Stimulated activated naive CD8-positive, alpha-beta T cell treated with anti-CD3 and anti-CD28 coated beads, Interleukin-15, Interleukin-2, amounts not matched to agents 100 ng/mL and 50 ng/mL, for 24 hours (primary cell): ENCODE measurements at regions not wholly inside any gene's neighbourhood (a gene's known extent, or its start where the extent isn't known, plus 50 kb on each side); places are given as distances from the start of the nearest gene placed in this dataset.

ENCODE experiments used
- H3K27ac Mint-ChIP-seq: one replicate; pipeline ENCODE4 v1.8.0; 2021; ENCODE audit warnings: mild to moderate bottlenecking, mixed read lengths
- H3K27me3 Mint-ChIP-seq: one replicate; pipeline ENCODE4 v1.8.0; 2021; ENCODE audit warnings: mixed read lengths
- H3K36me3 Mint-ChIP-seq: one replicate; pipeline ENCODE4 v1.8.0; 2021; ENCODE audit warnings: low read depth, mixed read lengths
- H3K4me1 Mint-ChIP-seq: one replicate; pipeline ENCODE4 v1.8.0; 2021; ENCODE audit warnings: low read depth, mixed read lengths
- H3K4me3 Mint-ChIP-seq: one replicate; pipeline ENCODE4 v1.8.0; 2021; ENCODE audit warnings: mild to moderate bottlenecking, mixed read lengths
- H3K9me3 Mint-ChIP-seq: one replicate; pipeline ENCODE4 v1.8.0; 2021; ENCODE audit warnings: mixed read lengths

- H3K4me1 Mint-ChIP-seq: no peaks in the 10 kb centered on the region
- peaks cover 4% of the 10 kb centered on the region for H3K9me3 Mint-ChIP-seq
- no peak overlapping the region for H3K4me3 Mint-ChIP-seq
- H3K27me3 Mint-ChIP-seq: no peaks in the 10 kb centered on the region
- no peak overlapping the region for H3K27ac Mint-ChIP-seq
- no peaks in the 10 kb centered on the region for H3K36me3 Mint-ChIP-seq
Observed at GRCh38 chr1:195951313-195951712, 656.9 kb downstream of the KCNT2 start.

- Mint-ChIP-seq H3K4me1 (no peaks in the 10 kb centered on the region), H3K36me3 (no peaks in the 10 kb centered on the region), H3K27me3 (no peaks in the 10 kb centered on the region), H3K27ac (no peak overlapping the region), H3K4me3 (no peak overlapping the region), H3K9me3 (peaks cover 4% of the 10 kb centered on the region)
Observed at GRCh38 chr1:195948123-195948895, 659.9 kb downstream of the KCNT2 start.

DNA sequence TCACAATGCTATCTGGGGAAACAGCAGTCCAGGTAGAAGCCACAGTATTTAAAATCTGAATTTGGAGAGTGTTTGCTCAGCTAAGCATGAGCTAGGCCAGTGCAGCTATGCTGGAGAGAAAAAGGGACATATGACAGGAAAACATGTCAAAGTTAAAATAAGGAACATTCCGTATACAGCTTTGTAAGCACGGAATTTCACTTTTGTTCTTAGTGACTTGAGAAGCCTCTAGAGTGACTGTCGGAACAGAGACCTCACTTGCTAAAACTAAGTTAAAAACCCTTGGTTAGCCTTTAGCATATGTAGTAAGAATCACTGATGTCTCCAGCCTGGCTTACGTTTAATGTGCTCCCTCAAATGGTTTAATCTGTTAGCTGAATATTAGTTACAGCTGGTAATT, 661.7 kb downstream of the KCNT2 start:
- H3K27ac Mint-ChIP-seq: no peak overlapping the region
- no peaks in the 10 kb centered on the region for H3K36me3 Mint-ChIP-seq
- H3K4me3 Mint-ChIP-seq: no peak overlapping the region
- peaks cover 4% of the 10 kb centered on the region for H3K9me3 Mint-ChIP-seq
- no peaks in the 10 kb centered on the region for H3K4me1 Mint-ChIP-seq
- no peaks in the 10 kb centered on the region for H3K27me3 Mint-ChIP-seq

GRCh38 chr1:195941795-195942194, 666.4 kb downstream of the KCNT2 start:
- no peaks in the 10 kb centered on the region for H3K4me1 Mint-ChIP-seq
- H3K36me3 Mint-ChIP-seq: no peaks in the 10 kb centered on the region
- H3K27me3 Mint-ChIP-seq: no peaks in the 10 kb centered on the region
- H3K9me3 Mint-ChIP-seq: peaks cover 4% of the 10 kb centered on the region
- no peak overlapping the region for H3K27ac Mint-ChIP-seq
- H3K4me3 Mint-ChIP-seq: no peak overlapping the region

- no peak overlapping the region for H3K4me3 Mint-ChIP-seq
- H3K36me3 Mint-ChIP-seq: no peaks in the 10 kb centered on the region
- peaks cover 4% of the 10 kb centered on the region for H3K9me3 Mint-ChIP-seq
- H3K4me1 Mint-ChIP-seq: no peaks in the 10 kb centered on the region
- no peaks in the 10 kb centered on the region for H3K27me3 Mint-ChIP-seq
- no peak overlapping the region for H3K27ac Mint-ChIP-seq
Observed at GRCh38 chr1:195941314-195941713, 666.9 kb downstream of the KCNT2 start.

- Mint-ChIP-seq H3K27ac (no peak overlapping the region), H3K4me1 (no peaks in the 10 kb centered on the region)
Observed at GRCh38 chr1:195939844-195940243, 668.4 kb downstream of the KCNT2 start.

DNA sequence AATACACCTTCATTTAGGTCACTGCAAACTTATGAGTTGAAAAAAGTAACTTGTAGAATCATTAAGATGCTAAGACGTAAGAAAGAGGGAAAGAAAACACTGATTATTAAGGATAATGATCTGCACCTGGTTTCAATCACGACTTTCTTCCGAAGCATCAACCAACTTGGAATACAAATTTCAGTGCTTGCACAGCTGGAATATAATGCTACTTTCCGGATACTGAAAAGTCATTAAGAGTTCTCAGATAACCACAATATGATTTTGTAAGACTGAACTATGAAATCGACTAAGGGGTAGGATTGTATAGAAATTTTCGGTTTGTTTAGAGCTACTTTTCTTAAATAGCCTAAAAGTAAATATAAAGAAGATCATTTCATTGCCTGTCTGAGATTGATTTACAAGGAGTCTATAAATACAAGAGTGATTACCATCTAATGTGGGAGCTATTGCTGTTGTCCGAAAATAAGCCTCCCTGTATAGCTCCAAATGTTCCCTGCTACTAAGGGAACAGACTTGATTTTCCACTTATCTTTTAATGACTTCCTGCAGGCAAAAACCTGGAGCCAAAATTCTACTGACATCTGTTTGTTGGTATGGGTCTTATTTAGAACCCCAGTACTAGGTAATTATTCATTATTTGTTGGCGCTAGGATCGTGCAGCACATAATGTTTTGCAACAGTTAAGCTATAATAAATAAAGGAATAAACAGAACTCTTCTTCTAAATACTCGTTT, 673.3 kb downstream of the KCNT2 start:
- peaks cover 4% of the 10 kb centered on the region for H3K9me3 Mint-ChIP-seq
- H3K4me1 Mint-ChIP-seq: no peaks in the 10 kb centered on the region
- no peaks in the 10 kb centered on the region for H3K36me3 Mint-ChIP-seq
- H3K4me3 Mint-ChIP-seq: no peak overlapping the region
- H3K27ac Mint-ChIP-seq: no peak overlapping the region
- H3K27me3 Mint-ChIP-seq: no peaks in the 10 kb centered on the region

More at GRCh38 chr1:195939844-195940243, 668.4 kb downstream of the KCNT2 start:
- Mint-ChIP-seq H3K9me3 (peaks cover 4% of the 10 kb centered on the region), H3K27me3 (no peaks in the 10 kb centered on the region), H3K36me3 (no peaks in the 10 kb centered on the region), H3K4me3 (no peak overlapping the region)

DNA sequence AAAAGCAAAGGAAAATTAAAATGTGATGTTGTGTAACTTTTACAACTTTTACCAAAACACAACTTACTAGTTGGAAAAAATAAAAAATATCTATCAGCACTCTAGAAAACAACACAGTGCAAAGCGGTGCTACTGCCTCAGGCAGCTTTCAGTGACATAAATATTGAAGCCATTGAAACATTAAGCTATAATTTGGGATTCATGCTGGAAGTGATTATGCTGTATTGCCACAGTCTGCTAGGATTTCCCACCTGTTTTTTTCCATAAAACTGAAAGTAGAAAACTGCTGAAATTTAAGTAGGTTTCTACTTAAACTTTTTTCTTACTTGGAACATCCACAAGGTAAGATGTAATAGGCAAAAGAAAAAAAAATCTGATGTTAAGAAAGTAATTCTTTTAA, 674.4 kb downstream of the KCNT2 start:
- Mint-ChIP-seq H3K27ac (no peak overlapping the region), H3K4me1 (no peaks in the 10 kb centered on the region), H3K4me3 (no peak overlapping the region), H3K27me3 (no peaks in the 10 kb centered on the region), H3K36me3 (no peaks in the 10 kb centered on the region), H3K9me3 (peaks cover 4% of the 10 kb centered on the region)

DNA sequence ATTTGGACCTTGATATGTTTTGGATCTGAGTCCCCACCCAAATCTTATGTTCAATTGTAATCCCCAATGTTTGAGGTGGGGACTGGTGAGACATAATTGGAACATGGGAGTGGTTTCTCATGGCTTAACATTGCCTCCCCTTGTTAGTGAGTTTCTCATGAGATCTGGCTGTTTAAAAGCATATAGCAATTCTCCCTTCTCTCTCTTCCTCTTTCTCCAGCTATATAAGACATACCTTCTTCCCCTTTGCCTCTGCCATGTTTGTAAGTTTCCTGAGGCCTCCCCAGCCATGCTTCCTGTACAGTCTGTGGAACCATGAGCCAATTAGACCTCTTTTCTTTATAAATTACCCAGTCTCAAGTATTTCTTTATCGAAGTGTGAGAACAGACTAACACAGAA, 692.4 kb downstream of the KCNT2 start:
- H3K4me1 Mint-ChIP-seq: no peaks in the 10 kb centered on the region
- no peaks in the 10 kb centered on the region for H3K36me3 Mint-ChIP-seq
- H3K9me3 Mint-ChIP-seq: peaks cover 9% of the 10 kb centered on the region
- no peak overlapping the region for H3K4me3 Mint-ChIP-seq
- H3K27me3 Mint-ChIP-seq: no peaks in the 10 kb centered on the region
- H3K27ac Mint-ChIP-seq: no peak overlapping the region

GRCh38 chr1:195909061-195909460, 699.2 kb downstream of the KCNT2 start:
- no peaks in the 10 kb centered on the region for H3K4me1 Mint-ChIP-seq
- no peaks in the 10 kb centered on the region for H3K36me3 Mint-ChIP-seq
- H3K27ac Mint-ChIP-seq: no peak overlapping the region
- no peaks in the 10 kb centered on the region for H3K9me3 Mint-ChIP-seq
- H3K27me3 Mint-ChIP-seq: no peaks in the 10 kb centered on the region
- H3K4me3 Mint-ChIP-seq: no peak overlapping the region

GRCh38 chr1:195908121-195908520, 700.1 kb downstream of the KCNT2 start:
- H3K27ac Mint-ChIP-seq: no peak overlapping the region
- no peaks in the 10 kb centered on the region for H3K9me3 Mint-ChIP-seq
- H3K27me3 Mint-ChIP-seq: no peaks in the 10 kb centered on the region
- no peaks in the 10 kb centered on the region for H3K36me3 Mint-ChIP-seq
- no peak overlapping the region for H3K4me3 Mint-ChIP-seq
- H3K4me1 Mint-ChIP-seq: no peaks in the 10 kb centered on the region

DNA sequence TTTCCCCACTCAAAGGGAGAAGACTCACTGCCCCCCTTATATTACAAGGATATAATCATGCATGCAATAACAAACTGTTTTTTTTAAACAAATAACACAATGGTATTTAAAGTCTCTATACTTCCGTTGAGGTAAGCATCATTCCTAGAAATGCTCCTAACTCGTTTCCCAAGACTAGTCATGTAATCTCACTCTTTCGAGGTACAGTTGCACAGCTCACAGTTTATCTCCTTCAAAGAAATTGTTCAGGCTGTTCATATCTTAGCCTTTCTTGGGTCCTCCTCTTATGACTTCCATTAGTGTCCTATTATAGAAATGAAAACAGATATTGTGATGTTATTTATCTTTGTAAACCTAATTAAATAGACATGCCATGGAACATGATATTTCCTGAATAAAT, 705.0 kb downstream of the KCNT2 start:
- Mint-ChIP-seq H3K27ac (no peak overlapping the region), H3K27me3 (no peaks in the 10 kb centered on the region), H3K36me3 (no peaks in the 10 kb centered on the region), H3K9me3 (no peaks in the 10 kb centered on the region), H3K4me3 (no peak overlapping the region), H3K4me1 (no peaks in the 10 kb centered on the region)

DNA sequence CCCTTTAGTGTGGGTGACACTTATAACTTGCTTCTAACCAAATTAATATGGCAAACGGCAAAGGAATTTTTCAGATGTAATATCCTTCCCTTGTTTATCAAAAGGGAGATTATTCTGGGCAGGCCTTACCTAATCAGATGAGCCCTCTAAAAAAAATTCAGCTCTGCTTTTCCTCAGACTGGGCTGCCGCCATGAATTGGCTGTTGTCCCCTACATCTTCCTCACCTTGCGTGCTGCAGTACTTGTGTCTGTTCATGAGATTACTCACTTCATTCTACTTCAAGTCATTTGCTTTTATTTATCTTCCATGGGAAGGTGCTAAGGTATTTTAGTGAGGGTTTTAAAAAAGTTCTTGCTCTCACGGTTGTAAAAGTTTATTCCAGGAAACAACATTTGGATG, 705.5 kb downstream of the KCNT2 start:
- Mint-ChIP-seq H3K9me3 (no peaks in the 10 kb centered on the region), H3K27ac (no peak overlapping the region), H3K36me3 (no peaks in the 10 kb centered on the region), H3K27me3 (no peaks in the 10 kb centered on the region), H3K4me3 (no peak overlapping the region), H3K4me1 (no peaks in the 10 kb centered on the region)

- H3K36me3 Mint-ChIP-seq: no peaks in the 10 kb centered on the region
- no peaks in the 10 kb centered on the region for H3K27me3 Mint-ChIP-seq
- H3K9me3 Mint-ChIP-seq: peaks cover 7% of the 10 kb centered on the region
- no peak overlapping the region for H3K27ac Mint-ChIP-seq
- H3K4me1 Mint-ChIP-seq: no peaks in the 10 kb centered on the region
- no peak overlapping the region for H3K4me3 Mint-ChIP-seq
Observed at GRCh38 chr1:195899762-195900352, 708.4 kb downstream of the KCNT2 start.

DNA sequence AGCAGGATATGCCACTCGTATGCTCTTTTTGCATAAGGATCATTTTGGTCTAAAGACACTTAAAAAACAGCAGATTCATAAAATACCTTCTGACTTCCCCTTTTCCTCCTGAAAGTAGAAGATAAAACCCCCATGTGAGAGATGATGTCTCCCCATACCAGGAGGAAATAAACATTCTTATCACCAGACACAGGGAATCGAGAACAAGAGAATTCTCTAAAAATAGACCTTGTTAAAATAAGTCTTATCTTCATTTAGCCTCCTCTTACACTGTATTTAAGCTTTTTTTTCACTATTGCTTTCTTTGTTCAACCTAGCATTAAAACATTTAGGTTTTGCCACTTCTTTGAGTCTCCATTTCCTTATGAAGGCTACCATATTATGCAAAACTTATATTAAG, 709.3 kb downstream of the KCNT2 start:
- Mint-ChIP-seq H3K4me3 (no peak overlapping the region), H3K9me3 (peaks cover 7% of the 10 kb centered on the region), H3K4me1 (no peaks in the 10 kb centered on the region)

More for the DNA sequence above, 709.3 kb downstream of the KCNT2 start:
- Mint-ChIP-seq H3K36me3 (no peaks in the 10 kb centered on the region), H3K27me3 (no peaks in the 10 kb centered on the region), H3K27ac (no peak overlapping the region)
